GM12874 (cell line): ENCODE measurements at regions not wholly inside any gene's neighbourhood (a gene's known extent, or its start where the extent isn't known, plus 50 kb on each side); places are given as distances from the start of the nearest gene placed in this dataset.

Experiments used
- CTCF ChIP-seq: IDR thresholded peaks from 2 replicates; pipeline ENCODE4 v1.5.1; 2011; ENCODE audit warnings: low read depth, mild to moderate bottlenecking, control low read depth, low read length, moderate library complexity; ENCODE audit not compliant: insufficient read depth

- TF ChIP-seq CTCF: no peak
These were observed 1430.5 kb upstream of the CELF4 start for GRCh38 chr18:38996056-38996455.

- TF ChIP-seq CTCF: no peak
These were observed 1427.7 kb upstream of the CELF4 start for GRCh38 chr18:38993342-38993741.

- TF ChIP-seq CTCF: no peak
These were observed 1419.4 kb upstream of the CELF4 start for GRCh38 chr18:38984968-38985367.

GRCh38 chr18:38982072-38982471 is 1416.5 kb upstream of the CELF4 start:
- no peak for TF ChIP-seq CTCF

- no peak for TF ChIP-seq CTCF
These were observed 1415.8 kb upstream of the CELF4 start for GRCh38 chr18:38981389-38981788.

- TF ChIP-seq CTCF: no peak
These were observed 1414.8 kb upstream of the CELF4 start for GRCh38 chr18:38980420-38980819.

- TF ChIP-seq CTCF: no peak
These were observed 1407.0 kb upstream of the CELF4 start for GRCh38 chr18:38972571-38972970.

- TF ChIP-seq CTCF: no peak
These were observed 1406.3 kb upstream of the CELF4 start for GRCh38 chr18:38971881-38972280.
